ENCODE measurements at regions not wholly inside any gene's neighbourhood (a gene's known extent, or its start where the extent isn't known, plus 50 kb on each side); places are given as distances from the start of the nearest gene placed in this dataset.

GRCh38 chr9:109549386-109549785 is 51.3 kb upstream of the PTPN3 start:
- TF ChIP-seq, protein P1, sequence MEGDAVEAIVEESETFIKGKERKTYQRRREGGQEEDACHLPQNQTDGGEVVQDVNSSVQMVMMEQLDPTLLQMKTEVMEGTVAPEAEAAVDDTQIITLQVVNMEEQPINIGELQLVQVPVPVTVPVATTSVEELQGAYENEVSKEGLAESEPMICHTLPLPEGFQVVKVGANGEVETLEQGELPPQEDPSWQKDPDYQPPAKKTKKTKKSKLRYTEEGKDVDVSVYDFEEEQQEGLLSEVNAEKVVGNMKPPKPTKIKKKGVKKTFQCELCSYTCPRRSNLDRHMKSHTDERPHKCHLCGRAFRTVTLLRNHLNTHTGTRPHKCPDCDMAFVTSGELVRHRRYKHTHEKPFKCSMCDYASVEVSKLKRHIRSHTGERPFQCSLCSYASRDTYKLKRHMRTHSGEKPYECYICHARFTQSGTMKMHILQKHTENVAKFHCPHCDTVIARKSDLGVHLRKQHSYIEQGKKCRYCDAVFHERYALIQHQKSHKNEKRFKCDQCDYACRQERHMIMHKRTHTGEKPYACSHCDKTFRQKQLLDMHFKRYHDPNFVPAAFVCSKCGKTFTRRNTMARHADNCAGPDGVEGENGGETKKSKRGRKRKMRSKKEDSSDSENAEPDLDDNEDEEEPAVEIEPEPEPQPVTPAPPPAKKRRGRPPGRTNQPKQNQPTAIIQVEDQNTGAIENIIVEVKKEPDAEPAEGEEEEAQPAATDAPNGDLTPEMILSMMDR (IDR thresholded peaks at IDR 0.05) = no peak
- no peak for TF ChIP-seq POLR2A (IDR thresholded peaks at IDR 0.05)
- intact Hi-C loops (cut with DNase I; ENCODE audit: low total_unique reads) = no loop called here
- no peak for DNase-seq
- no peak overlapping the region for H3K4me3 ChIP-seq
- H3K4me1 ChIP-seq = no peaks in the 10 kb centered on the region
- H3K9me3 ChIP-seq = no peaks in the 10 kb centered on the region
- no peak overlapping the region for H3K27ac ChIP-seq
- H3K36me3 ChIP-seq = no peaks in the 10 kb centered on the region
- no peaks in the 10 kb centered on the region for H3K27me3 ChIP-seq

- no peaks in the 10 kb centered on the region for H3K27me3 ChIP-seq
- H3K4me1 ChIP-seq = no peaks in the 10 kb centered on the region
- intact Hi-C loops (cut with DNase I; ENCODE audit: low total_unique reads) = no loop called here
- H3K4me3 ChIP-seq = no peak overlapping the region
- TF ChIP-seq, protein P1 (IDR thresholded peaks at IDR 0.05) = no peak
- no peak for TF ChIP-seq POLR2A (IDR thresholded peaks at IDR 0.05)
- DNase-seq = no peak
- H3K27ac ChIP-seq = no peak overlapping the region
- H3K9me3 ChIP-seq = no peaks in the 10 kb centered on the region
- H3K36me3 ChIP-seq = no peaks in the 10 kb centered on the region
Observed at GRCh38 chr9:109551651-109552050, 53.5 kb upstream of the PTPN3 start.

DNA sequence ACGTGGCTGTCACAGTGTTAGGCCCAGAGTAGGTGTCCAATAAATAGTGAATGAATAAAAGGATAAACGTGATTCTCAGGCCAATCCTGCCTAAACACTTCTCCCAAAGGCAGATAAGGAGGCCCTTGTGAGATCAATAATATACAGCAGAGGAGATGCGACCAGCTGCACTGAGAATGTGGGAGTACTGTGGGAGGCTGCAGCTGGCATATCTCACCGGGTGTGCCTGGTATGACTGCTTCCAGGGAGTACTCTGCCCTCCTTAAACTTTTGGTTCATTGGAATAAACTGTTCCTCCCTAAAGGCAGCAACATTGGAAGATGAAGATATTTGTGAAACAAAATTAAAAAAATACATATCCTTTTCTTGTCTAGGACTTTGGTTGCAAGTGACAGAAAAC is 57.1 kb upstream of the PTPN3 start:
- intact Hi-C loops (cut with DNase I; ENCODE audit: low total_unique reads) = no loop called here
- TF ChIP-seq POLR2A (IDR thresholded peaks at IDR 0.05) = no peak
- TF ChIP-seq, protein P1 (IDR thresholded peaks at IDR 0.05) = no peak
- Histone ChIP-seq H3K4me3 (no peak overlapping the region), H3K36me3 (no peaks in the 10 kb centered on the region), H3K4me1 (no peaks in the 10 kb centered on the region), H3K9me3 (no peaks in the 10 kb centered on the region), H3K27ac (no peak overlapping the region), H3K27me3 (no peaks in the 10 kb centered on the region)
- DNase-seq = no peak

DNA sequence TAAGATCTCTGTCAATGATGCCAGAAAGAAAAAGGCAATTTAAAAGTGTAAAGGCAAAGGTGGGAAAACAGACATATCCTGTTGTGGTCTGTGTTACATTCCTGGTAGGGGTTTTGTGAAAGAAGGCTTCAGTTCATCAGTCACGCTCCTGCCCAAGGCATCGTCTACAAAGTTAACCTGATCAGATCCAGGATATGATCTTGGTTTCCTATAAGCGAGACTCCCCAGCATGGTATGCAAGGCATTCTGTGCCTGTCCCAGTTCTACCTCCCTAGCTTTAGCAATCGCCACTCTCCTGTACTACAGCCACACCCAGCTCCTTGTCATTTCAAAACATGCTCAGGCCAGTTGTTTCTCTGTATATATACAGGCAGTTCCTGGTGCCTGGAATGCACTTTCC is 58.0 kb upstream of the PTPN3 start:
- no peak for DNase-seq
- Histone ChIP-seq H3K4me1 (no peaks in the 10 kb centered on the region), H3K9me3 (no peaks in the 10 kb centered on the region), H3K36me3 (no peaks in the 10 kb centered on the region), H3K27me3 (no peaks in the 10 kb centered on the region), H3K27ac (no peak overlapping the region), H3K4me3 (no peak overlapping the region)
- TF ChIP-seq, protein P1 (IDR thresholded peaks at IDR 0.05) = no peak
- TF ChIP-seq POLR2A (IDR thresholded peaks at IDR 0.05) = no peak
- intact Hi-C loops (cut with DNase I; ENCODE audit: low total_unique reads) = no loop called here

DNA sequence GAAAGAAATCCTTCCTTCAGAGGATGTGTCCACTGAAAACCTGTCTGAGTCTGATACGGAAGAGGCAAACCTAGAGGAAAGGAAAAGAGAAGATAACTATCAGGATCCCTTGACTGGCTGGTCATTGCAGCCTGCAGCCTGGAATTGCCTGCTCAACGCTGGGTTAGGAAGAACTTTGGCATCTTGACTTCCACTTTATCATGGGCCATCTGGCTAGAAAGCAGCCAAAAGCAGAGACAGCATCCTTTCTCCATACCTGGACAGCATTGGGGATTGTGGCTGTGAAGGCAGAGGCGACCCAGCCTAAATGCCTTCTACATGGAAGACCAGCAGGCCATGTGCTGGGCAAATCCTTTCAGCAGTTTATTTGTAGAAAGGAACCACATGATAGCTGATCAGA is 58.7 kb upstream of the PTPN3 start:
- Histone ChIP-seq H3K4me1 (no peaks in the 10 kb centered on the region), H3K27me3 (no peaks in the 10 kb centered on the region), H3K9me3 (no peaks in the 10 kb centered on the region), H3K4me3 (no peak overlapping the region), H3K36me3 (no peaks in the 10 kb centered on the region), H3K27ac (no peak overlapping the region)
- DNase-seq = no peak
- no peak for TF ChIP-seq POLR2A (IDR thresholded peaks at IDR 0.05)
- TF ChIP-seq, protein P1 (IDR thresholded peaks at IDR 0.05) = no peak
- intact Hi-C loops (cut with DNase I; ENCODE audit: low total_unique reads) = no loop called here
